ENCODE measurements at regions not wholly inside any gene's neighbourhood (a gene's known extent, or its start where the extent isn't known, plus 50 kb on each side); places are given as distances from the start of the nearest gene placed in this dataset.

DNA sequence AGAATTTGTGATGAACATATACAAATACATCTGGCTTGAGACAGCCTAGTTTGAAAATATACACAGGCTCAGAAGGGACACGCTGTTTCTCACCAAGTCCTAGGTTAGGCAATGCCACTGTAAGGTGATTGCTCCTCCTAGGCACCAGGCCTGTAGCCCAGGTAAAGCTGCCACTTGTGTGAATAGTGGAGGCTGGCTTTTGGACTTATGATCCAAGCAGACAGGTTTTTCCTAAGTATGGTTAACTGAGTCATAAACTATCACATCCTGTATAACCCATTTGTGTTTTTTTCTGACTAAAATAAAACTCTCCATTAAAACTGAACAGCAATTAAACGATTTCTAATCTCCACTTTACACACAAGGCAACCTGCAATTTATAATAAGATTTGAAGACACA lies 81.0 kb downstream of the SEMA4F start:
- DNase-seq, result no peak

- DNase-seq, result no peak
Observed at GRCh38 chr2:74735564-74735963, 81.5 kb downstream of the SEMA4F start.

DNA sequence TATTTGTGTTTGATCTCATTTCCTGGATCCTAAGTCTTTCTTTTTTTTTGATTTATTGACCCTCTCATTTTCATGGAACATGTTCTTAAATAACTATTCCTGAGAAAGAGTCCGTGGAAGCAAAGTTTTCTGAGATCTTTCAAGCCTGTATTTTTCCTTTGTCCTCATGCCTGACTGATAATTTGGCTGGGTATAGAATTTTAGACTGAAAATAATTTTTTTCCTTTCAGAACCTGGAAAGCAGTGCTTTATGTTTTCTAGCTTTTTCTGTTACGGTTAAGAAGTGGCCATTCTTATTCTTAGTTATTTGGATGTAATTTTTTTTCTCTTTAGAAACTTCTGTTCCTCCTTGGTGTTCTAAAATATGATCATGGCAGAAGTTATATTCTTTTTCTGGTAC lies 82.5 kb downstream of the SEMA4F start:
- no peak for DNase-seq

DNA sequence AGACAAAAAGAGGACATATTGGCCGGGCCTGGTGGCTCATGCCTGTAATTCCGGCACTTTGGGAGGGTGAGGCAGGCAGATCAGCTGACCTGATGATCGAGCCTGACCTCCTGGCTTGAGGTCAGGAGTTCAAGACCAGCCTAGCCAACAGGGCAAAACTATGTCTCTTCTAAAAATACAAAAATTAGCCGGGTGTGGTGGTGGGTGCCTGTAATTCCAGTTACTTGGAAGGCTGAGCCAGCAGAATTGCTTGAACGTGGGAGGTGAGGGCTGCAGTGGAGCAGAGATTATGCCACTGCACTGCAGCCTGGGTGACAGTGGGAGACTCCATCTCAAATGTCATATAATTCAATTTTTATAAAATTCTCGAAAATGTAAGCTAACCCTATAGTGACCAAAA lies 84.5 kb downstream of the SEMA4F start:
- no peak for DNase-seq

DNA sequence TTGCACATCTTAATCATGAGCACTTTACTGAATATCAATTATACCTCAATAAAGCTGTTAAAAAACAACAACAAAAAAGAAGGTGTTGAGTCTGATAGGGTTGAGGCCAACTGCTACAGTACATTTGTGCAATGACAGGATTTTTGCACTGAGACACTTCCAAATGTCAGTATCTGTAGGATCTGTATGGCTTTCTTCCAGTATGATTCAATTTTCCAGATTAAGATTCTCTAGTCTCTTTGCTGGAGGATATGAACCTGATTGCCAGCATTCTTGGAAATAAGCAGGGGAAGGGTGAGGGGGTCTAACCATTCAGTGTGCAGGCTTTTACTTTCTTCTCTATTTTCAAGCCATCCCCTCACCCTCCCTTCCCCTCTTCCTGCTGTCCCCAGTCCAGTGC lies 85.1 kb downstream of the SEMA4F start:
- no peak for DNase-seq

GRCh38 chr2:74739733-74740241 lies 85.7 kb downstream of the SEMA4F start:
- no peak for DNase-seq

GRCh38 chr2:74740395-74740740 lies 86.3 kb downstream of the SEMA4F start:
- no peak for DNase-seq

- DNase-seq, result no peak
Observed at GRCh38 chr2:74740741-74741431, 86.8 kb downstream of the SEMA4F start.

GRCh38 chr2:74741629-74742028 lies 87.6 kb downstream of the SEMA4F start:
- no peak for DNase-seq

DNA sequence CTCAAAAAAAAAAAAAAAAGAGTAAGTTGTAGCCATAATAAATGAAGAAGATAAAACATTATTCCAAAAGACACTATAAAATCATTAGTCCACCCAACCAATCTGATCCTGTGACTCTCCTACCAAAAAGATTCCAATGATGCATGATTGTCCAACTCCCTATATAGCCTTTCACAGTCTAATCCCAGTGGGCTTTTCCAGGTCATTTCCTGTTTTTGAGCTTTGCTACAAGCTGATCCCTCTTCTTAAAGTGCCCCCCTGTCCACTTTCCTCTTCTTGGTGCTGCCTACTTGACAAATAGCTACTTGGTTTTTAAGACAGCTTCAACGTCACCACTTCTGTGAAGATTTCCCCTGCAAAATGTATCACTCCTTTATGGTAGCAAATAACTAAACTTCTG lies 88.4 kb downstream of the SEMA4F start:
- no peak for DNase-seq

DNA sequence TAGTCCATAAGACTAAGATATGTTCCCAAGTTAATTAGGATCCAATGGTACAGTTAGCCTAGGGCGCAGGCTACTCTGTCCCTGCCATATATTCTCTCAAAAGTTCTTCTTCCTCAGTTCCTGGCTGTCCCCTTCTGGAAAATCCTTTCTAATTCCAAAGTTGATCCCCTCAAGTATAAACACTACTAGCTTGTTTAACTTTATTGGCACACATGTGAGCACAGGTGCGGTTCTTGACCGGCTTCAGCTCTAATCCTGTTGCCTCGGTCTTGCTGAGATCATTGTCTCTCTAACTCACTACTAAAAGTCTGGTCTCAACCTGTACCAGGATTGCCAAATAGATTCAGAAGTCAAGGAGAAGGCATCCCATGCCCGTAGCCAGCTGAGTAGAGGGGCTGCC lies 89.0 kb downstream of the SEMA4F start:
- no peak for DNase-seq

DNA sequence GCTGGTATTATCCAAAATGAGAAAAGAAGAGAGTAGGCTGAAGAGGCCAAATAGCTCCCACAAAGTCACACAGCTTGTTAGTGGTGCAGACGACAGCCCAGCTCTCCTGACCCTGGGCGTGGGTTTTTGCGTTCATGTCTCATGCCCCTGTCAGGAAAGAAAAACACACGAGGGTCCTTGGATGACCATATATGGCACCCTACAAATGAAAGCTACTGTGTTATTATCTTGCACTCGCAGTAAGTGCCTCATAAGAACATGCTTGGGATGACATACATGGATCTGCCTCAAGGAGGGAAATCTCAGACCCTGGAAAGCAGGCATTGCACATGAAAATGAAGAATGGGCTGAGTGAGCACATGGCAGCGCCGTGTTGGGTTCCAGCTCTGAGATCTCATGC lies 89.7 kb downstream of the SEMA4F start:
- no peak for DNase-seq

DNA sequence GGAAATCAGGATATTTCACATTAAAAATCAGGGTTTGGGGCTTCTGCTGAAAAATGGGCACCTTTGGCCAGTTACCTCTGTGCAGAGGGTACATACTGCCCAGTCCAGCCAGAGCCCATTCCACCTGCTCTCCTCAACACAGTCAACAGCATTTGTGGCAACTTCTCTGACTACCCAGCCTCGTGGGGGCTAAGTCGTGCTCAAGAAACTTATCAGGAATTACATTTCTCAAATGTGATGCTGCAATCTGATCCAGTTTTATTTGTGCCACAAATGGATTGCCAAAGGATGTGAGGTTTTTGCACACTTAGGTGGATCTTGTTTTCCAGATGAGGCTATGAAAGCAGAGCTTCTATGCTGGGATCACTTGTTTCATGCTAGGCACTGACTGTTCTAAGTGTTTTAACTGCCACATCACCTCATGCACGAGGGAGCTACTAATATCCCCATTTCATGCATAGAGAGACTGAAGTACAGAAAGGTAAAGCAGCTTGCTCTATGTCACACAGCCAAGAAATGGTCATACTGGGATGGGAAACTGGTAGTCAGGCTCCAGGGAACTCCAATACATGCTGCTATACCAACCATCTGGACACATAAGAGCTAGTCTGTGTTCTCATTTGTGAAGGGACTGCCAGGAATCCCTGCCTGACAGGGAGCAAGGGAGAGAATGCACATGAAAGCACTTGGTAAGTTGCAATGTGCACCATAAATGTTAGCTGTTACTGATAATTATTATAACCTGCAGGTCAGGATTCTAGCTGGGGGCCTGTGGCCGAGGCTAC lies 89.0 kb upstream of the HK2 start:
- no peak for DNase-seq

DNA sequence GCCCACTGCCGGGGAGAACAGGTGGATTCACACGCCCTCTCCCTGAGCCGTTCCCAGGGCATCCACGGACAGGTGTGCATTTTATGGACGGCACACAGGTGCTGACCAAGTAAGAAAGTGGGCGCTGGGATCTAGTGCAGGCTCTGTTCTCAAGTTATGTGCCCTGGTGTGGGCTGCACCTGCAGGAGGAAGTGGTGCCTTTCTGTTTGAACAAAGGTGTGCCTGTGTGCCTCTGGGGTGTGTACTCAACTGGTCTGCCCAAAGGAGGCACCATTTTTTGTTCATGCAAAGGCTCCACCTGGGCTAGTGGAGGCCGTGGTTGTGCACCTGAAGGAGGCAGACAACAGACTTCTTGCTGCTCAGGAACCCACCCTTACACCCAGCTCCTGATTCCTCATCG lies 88.2 kb upstream of the HK2 start:
- no peak for DNase-seq

- no peak for DNase-seq
Observed at GRCh38 chr2:74746480-74746879, 87.4 kb upstream of the HK2 start.

- DNase-seq, result no peak
Observed at GRCh38 chr2:74747411-74748080, 86.4 kb upstream of the HK2 start.

DNA sequence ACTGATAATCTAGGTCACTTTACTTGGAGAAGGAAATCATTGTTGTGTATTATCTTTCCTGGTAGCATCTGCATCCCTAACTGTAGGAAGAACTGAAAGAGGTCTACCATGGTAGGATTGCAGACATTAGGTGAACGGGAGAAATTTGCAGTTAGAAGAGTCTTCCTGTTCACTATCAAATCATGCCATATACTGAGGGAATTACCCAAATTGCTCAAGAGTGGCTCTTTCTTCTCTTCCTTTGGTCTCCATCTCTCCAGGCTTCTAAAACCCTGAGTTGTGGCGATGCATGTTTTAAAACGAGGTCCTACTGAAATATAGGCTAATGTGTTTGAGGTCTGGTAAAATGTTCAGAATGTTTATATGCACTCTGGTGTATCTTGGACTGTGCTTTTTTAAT lies 85.3 kb upstream of the HK2 start:
- no peak for DNase-seq

- DNase-seq, result no peak
Observed at GRCh38 chr2:74749432-74749831, 84.5 kb upstream of the HK2 start.

- DNase-seq, result no peak
Observed at GRCh38 chr2:74751981-74752851, 81.7 kb upstream of the HK2 start.

DNA sequence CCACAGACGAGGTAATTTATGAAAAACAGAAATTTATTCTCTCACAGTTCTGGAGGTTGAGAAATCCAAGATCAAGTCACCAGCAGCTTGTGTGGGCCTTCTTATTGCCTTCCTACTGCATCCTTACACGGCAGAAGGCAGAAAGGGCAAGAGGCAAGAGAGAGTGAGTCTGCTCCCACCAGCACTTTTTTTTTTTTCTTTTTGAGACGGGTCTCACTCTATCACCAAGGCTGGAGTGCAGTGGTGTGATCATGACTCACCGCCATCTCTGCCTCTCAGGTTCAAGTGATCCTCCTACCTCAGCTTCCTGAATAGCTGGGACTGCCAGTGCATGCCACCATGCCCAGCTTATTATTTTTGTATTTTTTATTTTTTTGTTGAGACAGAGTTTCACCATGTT lies 78.5 kb upstream of the HK2 start:
- DNase-seq, result no peak

DNA sequence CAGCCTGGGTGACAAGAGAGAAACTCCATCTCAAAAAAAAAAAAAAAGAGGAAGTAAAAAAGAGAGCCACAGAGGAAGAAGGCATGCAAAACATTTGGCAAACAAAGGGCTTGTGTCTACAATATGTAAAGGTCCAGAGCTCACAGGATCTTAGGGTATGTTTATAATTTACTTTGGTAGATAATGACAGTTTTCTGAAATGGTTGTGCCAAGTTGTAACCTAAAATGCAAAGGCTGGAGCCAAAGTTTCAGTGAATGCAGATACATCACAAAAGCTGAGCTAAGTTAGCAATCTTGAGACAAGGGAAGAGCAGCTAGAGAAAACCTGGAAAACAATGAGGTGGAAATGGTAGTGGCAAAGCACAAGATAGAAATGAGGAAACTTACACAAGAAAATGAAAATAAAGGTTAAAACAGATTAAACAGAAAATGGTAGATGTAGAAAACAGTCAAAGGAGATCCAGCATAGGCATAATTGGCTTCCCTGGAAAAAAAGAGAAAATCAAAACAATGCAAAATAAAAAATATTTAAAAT lies 77.5 kb upstream of the HK2 start:
- no peak for DNase-seq

- no peak for DNase-seq
Observed at GRCh38 chr2:74759986-74760385, 73.9 kb upstream of the HK2 start.
